Activated T-helper 1 cell treated with anti-CD3 and anti-CD28 coated beads, Interleukin-12 subunit alpha, Interleukin-12 subunit beta, Interleukin-2, Interleukin-4 antibody, amounts not matched to agents 30 ng/mL and 10 ng/mL and 1 ng/mL, durations not matched to agents 14 hours and 24 hours and 36 hours (primary cell): ENCODE measurements at regions not wholly inside any gene's neighbourhood (a gene's known extent, or its start where the extent isn't known, plus 50 kb on each side); places are given as distances from the start of the nearest gene placed in this dataset.
A peak's percentile ranks its signal among the peaks of the same experiment; 100 is the strongest.

Experiments used
- DNase-seq: peaks from one replicate; pipeline ENCODE4 v3.0.0; 2021; ENCODE audit warnings: low spot score
- H3K27ac Mint-ChIP-seq: one replicate; pipeline ENCODE4 v1.8.0; 2021; ENCODE audit warnings: mild to moderate bottlenecking, mixed read lengths
- H3K27me3 Mint-ChIP-seq: one replicate; pipeline ENCODE4 v1.8.0; 2022; ENCODE audit warnings: mild to moderate bottlenecking, moderate library complexity, mixed read lengths; ENCODE audit not compliant: insufficient read depth
- H3K36me3 Mint-ChIP-seq: one replicate; pipeline ENCODE4 v1.8.0; 2021; ENCODE audit warnings: low read depth, mixed read lengths
- H3K4me1 Mint-ChIP-seq: one replicate; pipeline ENCODE4 v1.8.0; 2021; ENCODE audit warnings: low read depth, mixed read lengths
- H3K4me3 Mint-ChIP-seq: one replicate; pipeline ENCODE4 v1.8.0; 2021; ENCODE audit warnings: mild to moderate bottlenecking, moderate library complexity, mixed read lengths
- H3K9me3 Mint-ChIP-seq: one replicate; pipeline ENCODE4 v1.8.0; 2021; ENCODE audit warnings: mixed read lengths
- intact Hi-C: fragments of 100-400 bp; cut with micrococcal nuclease; formaldehyde crosslinking; loops from one replicate; pipeline ENCODE4 v1.15.1; 2024

DNA sequence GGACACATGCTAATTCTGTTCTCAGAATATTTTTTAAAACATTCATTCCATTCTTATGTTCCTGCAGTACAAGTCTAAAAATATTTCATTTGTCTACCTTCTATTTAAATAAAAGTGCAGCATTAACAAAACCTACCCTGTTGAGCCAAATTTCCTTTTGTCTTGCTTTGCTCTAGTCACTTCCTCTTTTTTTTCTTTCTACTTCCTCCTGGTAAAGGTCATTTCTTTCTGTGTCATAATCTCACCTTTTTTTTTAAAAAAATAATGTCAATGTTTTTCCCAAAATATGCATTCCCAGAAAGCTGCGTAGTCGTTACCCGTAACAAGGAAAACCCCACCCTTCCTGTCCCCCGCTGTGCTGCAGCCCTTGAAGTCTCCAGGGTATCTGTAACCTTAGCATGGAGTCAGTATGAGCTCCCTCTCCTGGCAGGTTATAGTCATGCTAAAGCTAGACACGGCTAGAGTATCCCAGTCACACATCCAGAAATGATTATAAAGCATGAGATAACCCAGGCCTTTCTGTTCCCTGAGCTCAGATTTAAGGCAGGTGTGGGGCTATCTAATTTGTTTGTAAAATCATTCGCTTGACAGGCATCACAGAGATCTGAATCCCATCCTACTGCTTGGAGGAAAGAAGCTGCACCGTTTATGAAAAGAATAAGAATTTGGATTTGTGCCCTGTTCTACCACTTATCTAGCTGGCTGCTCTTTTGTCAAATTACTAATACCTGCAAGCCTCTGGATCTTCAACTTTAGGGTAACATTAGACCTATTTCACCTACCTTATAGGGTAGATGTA lies 51.1 kb upstream of the EED start:
- Mint-ChIP-seq H3K27ac (peak overlapping the region; percentile 54), H3K36me3 (no peaks in the 10 kb centered on the region), H3K27me3 (no peaks in the 10 kb centered on the region), H3K4me3 (peak overlapping the region; percentile 58), H3K4me1 (peaks cover 43% of the 10 kb centered on the region), H3K9me3 (peaks cover 4% of the 10 kb centered on the region)
- intact Hi-C loops: loop anchor here (1.0 to 2.0 kb wide), 6 partner anchors 9 to 151 kb away; partner anchors contain the start of gene PICALM
- peak; percentile 58 for DNase-seq

DNA sequence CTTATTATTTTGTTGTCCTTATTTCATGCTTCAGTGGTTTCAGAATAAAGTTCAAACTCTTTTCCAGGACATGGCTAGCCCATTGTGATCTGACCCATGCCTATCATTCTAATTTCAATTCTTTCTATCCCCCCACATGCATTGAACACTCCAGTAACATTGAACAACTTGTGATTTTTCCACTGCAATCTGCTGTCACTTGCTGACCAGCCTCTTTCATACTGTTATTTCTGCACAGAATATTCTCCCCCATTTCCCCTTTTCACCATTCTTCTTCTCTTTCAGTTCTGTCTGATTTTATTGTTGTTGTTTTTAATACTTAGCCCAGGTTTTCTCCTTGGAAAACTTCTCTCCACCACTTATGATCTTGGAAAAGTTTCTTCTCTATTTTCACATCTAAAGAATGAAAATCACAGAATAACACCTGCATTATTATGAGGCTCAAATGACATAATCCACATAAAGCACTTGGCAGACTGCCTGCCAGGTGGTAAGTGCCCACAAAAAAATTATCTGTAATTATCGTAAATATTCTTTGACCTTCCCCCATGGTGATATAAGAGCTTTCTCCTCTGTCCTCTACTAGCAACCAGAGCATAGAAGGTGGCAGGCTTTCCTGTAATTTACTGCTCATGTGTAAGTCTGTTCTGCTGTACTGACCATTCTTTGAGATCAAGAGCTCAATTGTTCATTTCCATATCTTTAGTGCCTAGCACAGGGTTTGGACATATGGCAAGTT lies 51.9 kb upstream of the EED start:
- Mint-ChIP-seq H3K4me1 (peaks cover 42% of the 10 kb centered on the region), H3K27me3 (no peaks in the 10 kb centered on the region), H3K4me3 (no peak overlapping the region), H3K27ac (peak overlapping the region; percentile 30), H3K36me3 (no peaks in the 10 kb centered on the region), H3K9me3 (peaks cover 4% of the 10 kb centered on the region)
- DNase-seq: no peak
- intact Hi-C loops: loop anchor here (1.0 to 2.0 kb wide), 6 partner anchors 9 to 150 kb away; partner anchors contain the start of gene PICALM

DNA sequence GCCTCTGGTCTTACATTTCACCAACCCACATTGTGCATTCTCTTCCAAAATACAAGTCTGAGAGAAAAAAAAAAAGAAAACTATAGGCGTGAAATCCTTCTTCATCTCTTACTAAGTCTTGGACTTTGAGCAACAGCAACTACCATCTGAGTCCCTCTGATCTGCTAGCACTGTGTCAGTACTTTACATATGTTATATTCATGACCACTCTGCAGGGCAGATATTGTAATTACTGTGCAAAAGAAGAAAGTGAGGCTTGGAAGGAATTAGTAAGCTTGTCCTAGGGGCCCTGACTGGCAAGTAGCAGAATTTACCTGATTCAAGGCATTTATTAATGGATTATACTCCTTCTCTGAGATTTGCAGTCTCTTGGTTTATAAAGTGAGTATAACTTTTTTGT lies 52.7 kb upstream of the EED start:
- no peaks in the 10 kb centered on the region for H3K27me3 Mint-ChIP-seq
- H3K4me1 Mint-ChIP-seq: peaks cover 42% of the 10 kb centered on the region
- H3K4me3 Mint-ChIP-seq: no peak overlapping the region
- H3K36me3 Mint-ChIP-seq: no peaks in the 10 kb centered on the region
- DNase-seq: no peak
- no peak overlapping the region for H3K27ac Mint-ChIP-seq
- intact Hi-C loops: loop anchor here (2.0 kb wide), 2 partner anchors 15 to 51 kb away; no protein-coding TSS in a partner anchor
- H3K9me3 Mint-ChIP-seq: peaks cover 4% of the 10 kb centered on the region

DNA sequence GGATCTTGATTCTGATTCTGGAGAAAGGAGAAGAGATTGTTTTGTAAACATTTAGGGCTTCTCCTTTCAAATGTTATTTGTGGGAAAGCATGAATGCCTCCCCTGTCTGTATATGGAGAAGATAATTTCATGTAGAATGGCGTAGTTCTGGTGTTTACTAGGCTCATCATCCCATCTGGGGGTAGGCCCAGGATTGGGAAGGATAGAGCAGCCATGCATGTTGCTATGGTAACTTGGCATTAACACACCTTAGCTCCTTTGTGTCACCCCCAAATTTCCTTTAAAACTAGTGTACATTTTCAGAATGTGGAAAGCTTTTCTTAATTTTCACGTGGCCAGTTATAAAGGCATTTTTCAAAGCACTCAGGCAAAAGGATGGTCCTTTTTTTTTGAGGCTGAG lies 57.5 kb upstream of the EED start:
- Mint-ChIP-seq H3K9me3 (peaks cover 4% of the 10 kb centered on the region), H3K36me3 (peaks cover 2% of the 10 kb centered on the region), H3K27me3 (no peaks in the 10 kb centered on the region), H3K4me1 (peaks cover 14% of the 10 kb centered on the region), H3K4me3 (no peak overlapping the region), H3K27ac (no peak overlapping the region)
- no peak for DNase-seq
- intact Hi-C loops: no loop called here

DNA sequence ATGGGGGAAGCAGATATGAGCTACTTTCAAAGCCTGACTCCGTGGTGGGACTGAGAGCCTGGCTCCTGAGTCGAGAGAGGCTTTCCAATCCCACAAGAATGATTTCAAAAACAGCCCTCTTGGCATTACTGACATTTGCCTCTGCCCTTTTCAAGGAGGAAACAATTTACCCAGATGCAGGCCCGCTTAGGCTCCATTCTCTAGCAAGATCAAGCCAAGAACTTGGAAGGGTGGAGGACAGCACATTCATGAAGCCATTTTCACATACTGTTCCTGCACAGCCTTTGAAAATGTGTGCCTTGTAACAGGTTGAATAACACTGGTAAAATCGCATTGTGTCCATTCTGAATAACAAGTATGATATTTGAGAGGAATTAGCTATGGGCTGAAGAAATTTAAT lies 58.2 kb upstream of the EED start:
- H3K27ac Mint-ChIP-seq: no peak overlapping the region
- intact Hi-C loops: no loop called here
- no peaks in the 10 kb centered on the region for H3K27me3 Mint-ChIP-seq
- no peak for DNase-seq
- H3K4me3 Mint-ChIP-seq: no peak overlapping the region
- peaks cover 2% of the 10 kb centered on the region for H3K36me3 Mint-ChIP-seq
- peaks cover 10% of the 10 kb centered on the region for H3K4me1 Mint-ChIP-seq
- H3K9me3 Mint-ChIP-seq: peaks cover 4% of the 10 kb centered on the region

DNA sequence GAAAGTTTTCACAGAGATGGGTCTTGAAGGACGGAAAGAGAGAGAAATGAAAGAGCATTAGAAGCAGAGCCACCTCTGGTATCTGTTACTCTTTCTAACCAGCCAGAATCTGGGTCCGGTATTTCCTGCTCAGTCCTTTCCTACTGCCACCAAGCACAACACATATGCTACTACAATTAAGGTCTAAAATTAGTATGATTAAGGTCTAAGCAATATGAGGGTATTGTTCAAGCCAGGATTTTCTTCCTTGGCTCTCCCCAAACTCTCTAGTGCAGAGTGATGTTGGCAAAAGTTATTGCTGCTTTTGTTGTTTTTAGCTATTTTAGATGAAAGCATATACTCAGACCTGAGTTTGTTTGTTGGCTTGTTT lies 59.2 kb upstream of the EED start:
- H3K4me1 Mint-ChIP-seq: peaks cover 10% of the 10 kb centered on the region
- intact Hi-C loops: no loop called here
- H3K4me3 Mint-ChIP-seq: no peak overlapping the region
- H3K36me3 Mint-ChIP-seq: peaks cover 2% of the 10 kb centered on the region
- H3K27ac Mint-ChIP-seq: no peak overlapping the region
- no peaks in the 10 kb centered on the region for H3K27me3 Mint-ChIP-seq
- DNase-seq: no peak
- no peaks in the 10 kb centered on the region for H3K9me3 Mint-ChIP-seq

DNA sequence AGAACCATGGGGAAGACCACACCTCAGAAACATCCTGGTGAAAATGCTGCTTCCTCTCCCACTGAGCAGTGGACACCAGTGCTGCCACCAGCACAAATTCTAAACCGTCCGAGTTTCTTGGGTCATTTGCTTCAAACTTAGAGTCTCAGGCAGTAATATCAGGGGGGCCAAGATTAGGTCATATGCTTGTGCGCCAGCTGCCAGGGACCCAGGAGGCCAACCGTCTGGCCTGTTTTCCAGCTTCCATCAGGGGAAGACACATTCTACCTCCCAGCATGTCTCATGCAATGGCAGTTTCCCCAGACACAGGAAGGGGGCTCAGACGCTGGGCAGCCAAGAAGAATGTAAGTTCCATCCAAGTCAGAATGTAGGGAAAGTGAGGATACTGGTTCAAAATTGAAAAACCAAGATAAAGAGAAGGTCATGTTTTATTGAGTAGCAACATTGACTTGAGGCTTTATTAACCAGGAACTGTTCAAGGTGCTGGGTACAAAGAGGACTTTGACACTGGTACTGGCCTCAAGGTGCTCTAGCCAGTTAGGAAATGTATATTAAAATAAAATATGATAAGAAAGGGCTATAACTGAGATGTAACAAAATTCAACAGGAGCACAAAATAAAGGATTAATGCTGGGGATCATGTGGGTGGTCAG lies 59.7 kb upstream of the EED start:
- Mint-ChIP-seq H3K4me1 (peaks cover 10% of the 10 kb centered on the region), H3K27ac (no peak overlapping the region), H3K27me3 (no peaks in the 10 kb centered on the region), H3K36me3 (peaks cover 2% of the 10 kb centered on the region), H3K4me3 (no peak overlapping the region), H3K9me3 (no peaks in the 10 kb centered on the region)
- intact Hi-C loops: no loop called here
- no peak for DNase-seq

DNA sequence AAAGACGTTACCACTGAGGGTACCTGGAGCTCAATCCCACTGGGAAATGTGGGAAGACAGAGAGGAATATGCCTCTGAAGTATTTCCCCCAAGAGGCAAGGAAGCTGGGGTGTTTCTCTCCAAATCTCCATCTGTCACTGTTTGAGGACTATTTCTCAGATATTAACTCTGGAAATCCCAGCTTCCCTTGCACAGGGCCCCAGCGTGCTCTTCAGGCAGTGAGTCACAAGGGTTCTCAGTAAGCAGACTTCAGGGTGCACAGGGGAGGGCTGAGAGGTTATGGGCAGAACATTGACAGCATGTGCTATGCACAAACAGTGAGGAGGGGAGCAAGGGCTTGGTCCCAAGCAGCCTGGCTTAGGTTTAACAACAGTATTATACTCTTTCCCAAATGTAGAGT lies 60.9 kb upstream of the EED start:
- Mint-ChIP-seq H3K36me3 (peaks cover 5% of the 10 kb centered on the region), H3K27me3 (no peaks in the 10 kb centered on the region), H3K27ac (no peak overlapping the region), H3K4me3 (peak overlapping the region; percentile 23), H3K4me1 (peaks cover 10% of the 10 kb centered on the region), H3K9me3 (peaks cover 4% of the 10 kb centered on the region)
- no peak for DNase-seq
- intact Hi-C loops: loop anchor here (1.0 to 2.0 kb wide), 3 partner anchors 10 to 61 kb away; partner anchors contain the start of gene EED

DNA sequence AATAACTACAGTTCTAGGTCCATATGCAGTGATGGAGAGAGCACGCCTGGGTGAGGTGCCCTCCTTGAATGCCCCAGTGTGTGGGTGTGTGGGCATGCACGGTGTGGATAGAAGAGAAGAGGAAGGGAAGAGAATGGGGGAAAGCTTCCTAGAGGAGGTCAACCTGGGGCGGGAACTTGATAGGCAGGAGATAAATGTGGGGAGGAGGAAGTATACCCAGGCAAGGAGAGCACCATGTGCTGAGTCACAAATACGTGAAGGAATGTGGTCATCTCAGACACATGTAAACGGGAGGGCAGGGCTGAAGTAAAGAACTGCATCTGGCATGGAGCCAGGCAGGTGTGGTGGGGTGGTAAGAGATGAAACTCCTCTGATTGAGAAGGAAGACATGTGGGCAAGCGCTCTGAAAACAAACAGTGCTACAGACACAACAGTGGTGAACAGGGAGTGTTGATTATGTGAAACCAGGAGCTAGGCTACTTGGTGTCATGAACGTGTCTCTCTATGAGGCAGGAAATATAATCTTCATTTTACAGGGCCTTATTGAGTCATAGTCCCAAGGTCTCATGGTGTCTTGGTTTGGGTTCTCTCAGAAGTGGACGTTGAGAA lies 61.5 kb upstream of the EED start:
- Mint-ChIP-seq H3K9me3 (peaks cover 4% of the 10 kb centered on the region), H3K36me3 (peaks cover 5% of the 10 kb centered on the region), H3K27me3 (no peaks in the 10 kb centered on the region), H3K27ac (no peak overlapping the region), H3K4me1 (peaks cover 9% of the 10 kb centered on the region), H3K4me3 (no peak overlapping the region)
- DNase-seq: peak; percentile 30
- intact Hi-C loops: loop anchor here (1.0 to 2.0 kb wide), 3 partner anchors 10 to 62 kb away; partner anchors contain the start of gene EED

DNA sequence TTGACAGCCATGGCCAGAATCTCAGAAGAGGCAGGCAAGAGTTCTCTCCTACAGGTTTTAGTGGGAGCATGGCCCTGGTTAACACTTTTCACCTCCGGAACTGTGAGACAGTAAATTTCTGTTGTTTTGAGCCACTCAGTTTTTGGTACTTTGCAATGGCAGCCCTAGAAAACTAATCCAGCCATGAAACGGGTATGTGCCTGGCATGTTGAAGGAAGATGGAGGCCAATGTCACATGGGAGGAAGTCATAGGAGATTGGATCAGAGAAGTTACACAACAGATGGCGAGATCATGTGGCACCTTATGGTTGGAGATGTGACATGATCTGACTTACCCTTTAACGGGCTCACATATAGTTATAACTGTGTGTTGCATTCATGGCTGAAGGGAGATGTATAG lies 63.2 kb upstream of the EED start:
- Mint-ChIP-seq H3K9me3 (peaks cover 4% of the 10 kb centered on the region), H3K27me3 (no peaks in the 10 kb centered on the region), H3K4me3 (no peak overlapping the region), H3K36me3 (peaks cover 8% of the 10 kb centered on the region), H3K27ac (no peak overlapping the region), H3K4me1 (peaks cover 20% of the 10 kb centered on the region)
- no peak for DNase-seq
- intact Hi-C loops: no loop called here

DNA sequence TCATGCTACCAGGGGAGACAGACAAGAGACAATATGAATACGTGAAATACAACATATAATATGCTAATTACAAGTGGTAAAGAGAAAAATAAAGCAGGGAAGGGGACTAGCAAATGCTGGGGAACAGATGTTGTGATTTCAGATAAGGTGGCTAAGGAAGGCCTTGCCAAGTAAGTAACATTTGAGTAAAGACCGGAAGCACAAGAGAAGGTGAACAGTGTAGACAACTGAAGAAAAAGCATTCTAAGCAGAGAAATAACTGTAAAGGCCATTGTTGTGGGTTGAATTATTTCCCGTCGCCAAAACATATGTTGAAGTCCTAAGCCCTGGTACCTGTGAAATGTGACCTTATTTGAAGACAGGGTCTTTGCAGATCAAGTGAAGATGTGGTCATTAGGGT lies 63.7 kb upstream of the EED start:
- peaks cover 25% of the 10 kb centered on the region for H3K4me1 Mint-ChIP-seq
- no peak overlapping the region for H3K4me3 Mint-ChIP-seq
- H3K36me3 Mint-ChIP-seq: peaks cover 8% of the 10 kb centered on the region
- intact Hi-C loops: no loop called here
- no peaks in the 10 kb centered on the region for H3K27me3 Mint-ChIP-seq
- no peak overlapping the region for H3K27ac Mint-ChIP-seq
- DNase-seq: no peak
- H3K9me3 Mint-ChIP-seq: peaks cover 4% of the 10 kb centered on the region

DNA sequence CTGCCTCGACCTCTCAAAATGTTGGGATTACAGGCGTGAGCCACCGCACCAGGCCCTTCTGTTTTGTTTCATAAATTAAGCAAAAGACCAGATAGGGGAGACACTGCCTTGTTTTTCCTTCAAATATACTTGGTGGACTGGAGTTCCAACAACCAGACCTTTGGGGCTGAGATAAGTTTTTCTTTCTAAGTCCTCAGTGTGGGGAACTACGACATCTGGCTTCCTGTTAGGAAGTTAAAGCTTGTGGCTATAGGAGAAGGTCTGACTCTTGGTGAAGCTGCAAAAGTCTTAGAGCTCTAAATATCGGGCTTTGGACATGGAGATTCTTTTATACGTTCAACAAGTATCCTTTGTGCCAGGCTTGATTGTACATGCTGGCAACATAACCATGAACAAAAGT lies 64.1 kb upstream of the EED start:
- H3K27ac Mint-ChIP-seq: no peak overlapping the region
- no peaks in the 10 kb centered on the region for H3K27me3 Mint-ChIP-seq
- no peak for DNase-seq
- intact Hi-C loops: no loop called here
- peaks cover 4% of the 10 kb centered on the region for H3K9me3 Mint-ChIP-seq
- peaks cover 29% of the 10 kb centered on the region for H3K4me1 Mint-ChIP-seq
- no peak overlapping the region for H3K4me3 Mint-ChIP-seq
- peaks cover 8% of the 10 kb centered on the region for H3K36me3 Mint-ChIP-seq
